ENCODE measurements at regions not wholly inside any gene's neighbourhood (a gene's known extent, or its start where the extent isn't known, plus 50 kb on each side); places are given as distances from the start of the nearest gene placed in this dataset.

- Histone ChIP-seq H3K27me3 (ENCODE audit: control insufficient read depth, insufficient read depth, low read length) (no peaks in the 10 kb centered on the region), H3K36me3 (ENCODE audit: control insufficient read depth, insufficient read depth, low read length) (no peaks in the 10 kb centered on the region), H3K4me1 (ENCODE audit: control insufficient read depth, insufficient read depth, low read length) (no peaks in the 10 kb centered on the region), H3K4me3 (ENCODE audit: low read length) (no peak overlapping the region), H3K27ac (ENCODE audit: low read depth, low read length) (no peak overlapping the region), H3K9ac (ENCODE audit: low read length) (no peak overlapping the region)
These were observed 117.8 kb upstream of the PRNP start for GRCh38 chr20:4568361-4568959.

DNA sequence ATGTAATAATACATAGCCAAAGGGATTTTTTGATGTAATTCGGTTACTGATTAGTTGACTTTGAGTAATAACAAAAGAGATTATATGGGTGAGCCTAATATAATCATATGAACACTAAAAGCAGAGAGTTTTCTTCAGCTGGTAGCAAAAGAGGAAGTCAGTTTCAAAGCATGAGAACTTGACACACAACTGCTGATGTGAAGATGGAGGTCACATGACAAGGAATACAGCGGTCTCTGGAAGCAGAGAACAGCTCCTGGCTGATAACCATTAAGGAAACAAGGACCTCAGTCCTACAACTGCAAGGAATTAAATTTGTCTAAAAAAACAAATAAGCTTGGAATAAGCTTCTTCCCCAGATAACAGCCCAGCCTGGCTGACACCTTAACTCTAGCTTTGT is 119.1 kb upstream of the PRNP start:
- no peak overlapping the region for H3K9ac ChIP-seq (ENCODE audit: low read length)
- H3K27ac ChIP-seq (ENCODE audit: low read depth, low read length): no peak overlapping the region
- H3K27me3 ChIP-seq (ENCODE audit: control insufficient read depth, insufficient read depth, low read length): no peaks in the 10 kb centered on the region
- H3K36me3 ChIP-seq (ENCODE audit: control insufficient read depth, insufficient read depth, low read length): no peaks in the 10 kb centered on the region
- no peak overlapping the region for H3K4me3 ChIP-seq (ENCODE audit: low read length)
- H3K4me1 ChIP-seq (ENCODE audit: control insufficient read depth, insufficient read depth, low read length): no peaks in the 10 kb centered on the region

DNA sequence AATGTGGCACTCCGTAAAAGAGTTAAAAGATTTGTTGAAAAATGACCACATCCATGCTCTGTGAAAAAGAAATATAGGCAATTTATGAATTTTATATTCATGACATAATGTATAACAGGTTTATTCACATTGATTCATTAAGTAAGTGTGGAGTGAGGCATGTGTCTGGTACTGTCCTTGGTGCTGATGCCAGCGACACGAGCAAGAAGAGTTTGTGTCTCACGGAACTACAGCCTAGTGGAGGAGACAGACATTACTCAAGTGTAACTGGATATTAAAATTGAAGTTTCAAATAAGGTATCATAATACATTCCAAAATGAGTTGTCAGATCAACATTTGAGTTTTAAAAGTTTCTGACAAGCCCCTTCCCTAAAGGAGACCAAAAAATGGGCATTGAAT is 122.7 kb upstream of the PRNP start:
- Histone ChIP-seq H3K9ac (ENCODE audit: low read length) (no peak overlapping the region), H3K27ac (ENCODE audit: low read depth, low read length) (no peak overlapping the region), H3K27me3 (ENCODE audit: control insufficient read depth, insufficient read depth, low read length) (no peaks in the 10 kb centered on the region), H3K36me3 (ENCODE audit: control insufficient read depth, insufficient read depth, low read length) (no peaks in the 10 kb centered on the region), H3K4me1 (ENCODE audit: control insufficient read depth, insufficient read depth, low read length) (no peaks in the 10 kb centered on the region), H3K4me3 (ENCODE audit: low read length) (no peak overlapping the region)

- Histone ChIP-seq H3K27me3 (ENCODE audit: control insufficient read depth, insufficient read depth, low read length) (no peaks in the 10 kb centered on the region), H3K9ac (ENCODE audit: low read length) (no peak overlapping the region), H3K4me3 (ENCODE audit: low read length) (no peak overlapping the region), H3K27ac (ENCODE audit: low read depth, low read length) (no peak overlapping the region), H3K4me1 (ENCODE audit: control insufficient read depth, insufficient read depth, low read length) (no peaks in the 10 kb centered on the region), H3K36me3 (ENCODE audit: control insufficient read depth, insufficient read depth, low read length) (no peaks in the 10 kb centered on the region)
These were observed 123.2 kb upstream of the PRNP start for GRCh38 chr20:4563031-4563430.

GRCh38 chr20:4560667-4561066 is 125.6 kb upstream of the PRNP start:
- H3K4me1 ChIP-seq (ENCODE audit: control insufficient read depth, insufficient read depth, low read length): no peaks in the 10 kb centered on the region
- no peaks in the 10 kb centered on the region for H3K36me3 ChIP-seq (ENCODE audit: control insufficient read depth, insufficient read depth, low read length)
- H3K9ac ChIP-seq (ENCODE audit: low read length): no peak overlapping the region
- no peaks in the 10 kb centered on the region for H3K27me3 ChIP-seq (ENCODE audit: control insufficient read depth, insufficient read depth, low read length)
- H3K4me3 ChIP-seq (ENCODE audit: low read length): no peak overlapping the region
- H3K27ac ChIP-seq (ENCODE audit: low read depth, low read length): no peak overlapping the region

DNA sequence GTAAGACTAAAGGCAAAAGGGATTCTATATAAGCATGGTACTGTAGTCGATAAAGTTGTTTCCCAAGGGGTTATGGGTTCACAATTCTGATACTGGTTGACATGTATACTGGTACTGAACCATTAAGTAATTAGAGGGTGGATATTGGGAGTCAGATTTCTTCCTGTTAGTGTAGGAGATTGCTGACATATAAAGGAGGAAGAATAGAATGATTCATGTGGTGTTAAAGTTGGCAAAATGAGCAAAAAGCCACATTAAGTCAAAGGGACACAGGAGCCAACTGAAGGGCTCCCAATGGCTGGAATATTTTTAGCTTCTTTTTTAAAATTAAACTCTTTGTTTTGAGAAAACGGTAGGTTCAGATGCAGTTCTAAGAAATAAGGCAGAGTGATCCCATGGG is 126.3 kb upstream of the PRNP start:
- Histone ChIP-seq H3K36me3 (ENCODE audit: control insufficient read depth, insufficient read depth, low read length) (no peaks in the 10 kb centered on the region), H3K27ac (ENCODE audit: low read depth, low read length) (no peak overlapping the region), H3K27me3 (ENCODE audit: control insufficient read depth, insufficient read depth, low read length) (no peaks in the 10 kb centered on the region), H3K9ac (ENCODE audit: low read length) (no peak overlapping the region), H3K4me3 (ENCODE audit: low read length) (no peak overlapping the region), H3K4me1 (ENCODE audit: control insufficient read depth, insufficient read depth, low read length) (no peaks in the 10 kb centered on the region)

- Histone ChIP-seq H3K27ac (ENCODE audit: low read depth, low read length) (no peak overlapping the region), H3K4me3 (ENCODE audit: low read length) (no peak overlapping the region), H3K4me1 (ENCODE audit: control insufficient read depth, insufficient read depth, low read length) (no peaks in the 10 kb centered on the region)
These were observed 127.2 kb upstream of the PRNP start for GRCh38 chr20:4559106-4559505.

DNA sequence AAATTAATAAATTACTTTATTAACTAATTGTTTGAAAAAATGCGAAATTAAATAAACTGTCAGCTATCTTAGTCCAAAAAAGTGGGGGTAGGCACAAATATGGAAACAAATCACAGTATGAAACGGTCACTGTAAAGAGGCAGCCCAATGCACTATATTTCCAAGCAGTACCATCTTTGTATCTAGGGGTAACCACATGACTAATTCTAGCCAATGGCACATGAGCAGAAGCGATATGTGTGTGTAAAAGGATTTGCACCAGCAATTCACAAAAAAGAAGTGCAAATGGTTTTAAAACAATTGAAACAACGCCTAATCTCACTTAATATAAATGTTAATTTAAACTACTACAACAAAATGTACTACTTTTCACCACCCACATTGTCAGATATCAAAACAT is 129.5 kb upstream of the PRNP start:
- Histone ChIP-seq H3K27me3 (ENCODE audit: control insufficient read depth, insufficient read depth, low read length) (no peaks in the 10 kb centered on the region), H3K27ac (ENCODE audit: low read depth, low read length) (no peak overlapping the region), H3K4me3 (ENCODE audit: low read length) (no peak overlapping the region), H3K4me1 (ENCODE audit: control insufficient read depth, insufficient read depth, low read length) (no peaks in the 10 kb centered on the region), H3K36me3 (ENCODE audit: control insufficient read depth, insufficient read depth, low read length) (no peaks in the 10 kb centered on the region), H3K9ac (ENCODE audit: low read length) (no peak overlapping the region)

More at GRCh38 chr20:4559106-4559505, 127.2 kb upstream of the PRNP start:
- H3K9ac ChIP-seq (ENCODE audit: low read length): no peak overlapping the region
- H3K27me3 ChIP-seq (ENCODE audit: control insufficient read depth, insufficient read depth, low read length): no peaks in the 10 kb centered on the region
- no peaks in the 10 kb centered on the region for H3K36me3 ChIP-seq (ENCODE audit: control insufficient read depth, insufficient read depth, low read length)

- no peak overlapping the region for H3K4me3 ChIP-seq (ENCODE audit: low read length)
These were observed 130.9 kb upstream of the PRNP start for GRCh38 chr20:4555188-4555890.

DNA sequence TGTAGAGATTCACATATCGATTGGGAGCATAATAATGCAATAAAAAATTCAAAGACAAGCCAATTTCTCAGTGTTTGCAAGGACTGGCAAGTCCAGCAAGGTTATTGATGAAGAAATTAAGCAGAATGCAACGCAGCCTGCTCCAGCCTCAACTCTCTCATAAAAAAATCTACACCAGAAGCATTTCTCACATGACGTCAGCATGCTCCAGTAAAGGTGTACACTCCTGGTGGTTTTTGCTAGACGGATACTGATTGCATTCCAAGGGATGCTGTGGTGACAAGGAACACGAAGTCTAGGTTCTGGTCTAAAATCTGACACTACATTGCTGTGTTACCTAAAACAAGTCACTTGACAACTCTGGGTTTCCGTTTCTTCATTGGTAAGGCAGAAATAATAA is 131.9 kb upstream of the PRNP start:
- H3K27ac ChIP-seq (ENCODE audit: low read depth, low read length): no peak overlapping the region
- H3K4me1 ChIP-seq (ENCODE audit: control insufficient read depth, insufficient read depth, low read length): no peaks in the 10 kb centered on the region
- no peaks in the 10 kb centered on the region for H3K27me3 ChIP-seq (ENCODE audit: control insufficient read depth, insufficient read depth, low read length)
- no peak overlapping the region for H3K9ac ChIP-seq (ENCODE audit: low read length)
- no peak overlapping the region for H3K4me3 ChIP-seq (ENCODE audit: low read length)
- no peaks in the 10 kb centered on the region for H3K36me3 ChIP-seq (ENCODE audit: control insufficient read depth, insufficient read depth, low read length)

More at GRCh38 chr20:4555188-4555890, 130.9 kb upstream of the PRNP start:
- Histone ChIP-seq H3K9ac (ENCODE audit: low read length) (no peak overlapping the region), H3K4me1 (ENCODE audit: control insufficient read depth, insufficient read depth, low read length) (no peaks in the 10 kb centered on the region), H3K27me3 (ENCODE audit: control insufficient read depth, insufficient read depth, low read length) (no peaks in the 10 kb centered on the region), H3K36me3 (ENCODE audit: control insufficient read depth, insufficient read depth, low read length) (no peaks in the 10 kb centered on the region), H3K27ac (ENCODE audit: low read depth, low read length) (no peak overlapping the region)

GRCh38 chr20:4552075-4552640 is 134.1 kb upstream of the PRNP start:
- H3K36me3 ChIP-seq (ENCODE audit: control insufficient read depth, insufficient read depth, low read length): no peaks in the 10 kb centered on the region
- no peak overlapping the region for H3K27ac ChIP-seq (ENCODE audit: low read depth, low read length)
- no peaks in the 10 kb centered on the region for H3K27me3 ChIP-seq (ENCODE audit: control insufficient read depth, insufficient read depth, low read length)
- no peaks in the 10 kb centered on the region for H3K4me1 ChIP-seq (ENCODE audit: control insufficient read depth, insufficient read depth, low read length)
- H3K4me3 ChIP-seq (ENCODE audit: low read length): no peak overlapping the region
- H3K9ac ChIP-seq (ENCODE audit: low read length): no peak overlapping the region

DNA sequence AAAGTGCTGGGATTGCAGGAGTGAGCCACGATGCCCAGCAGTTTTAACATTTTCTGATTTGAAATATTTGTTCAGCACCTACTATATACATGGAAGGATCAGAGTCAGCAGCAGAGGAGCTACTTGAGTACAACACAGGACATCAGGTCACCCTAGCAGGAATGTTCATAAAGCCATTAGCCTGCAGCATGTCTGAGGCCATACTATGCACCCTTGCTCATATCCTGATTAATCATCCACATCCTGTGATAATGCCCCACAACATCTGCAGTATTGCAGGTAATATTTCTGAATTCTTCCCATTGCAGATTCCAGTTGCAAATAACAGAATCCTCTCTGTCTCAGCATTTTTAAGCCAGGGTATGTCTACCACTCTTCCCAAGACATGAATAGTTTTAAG is 135.5 kb upstream of the PRNP start:
- no peaks in the 10 kb centered on the region for H3K27me3 ChIP-seq (ENCODE audit: control insufficient read depth, insufficient read depth, low read length)
- no peak overlapping the region for H3K4me3 ChIP-seq (ENCODE audit: low read length)
- H3K4me1 ChIP-seq (ENCODE audit: control insufficient read depth, insufficient read depth, low read length): no peaks in the 10 kb centered on the region
- no peak overlapping the region for H3K9ac ChIP-seq (ENCODE audit: low read length)
- H3K36me3 ChIP-seq (ENCODE audit: control insufficient read depth, insufficient read depth, low read length): no peaks in the 10 kb centered on the region
- H3K27ac ChIP-seq (ENCODE audit: low read depth, low read length): no peak overlapping the region
